DMS53 (cell line): ENCODE measurements at regions not wholly inside any gene's neighbourhood (a gene's known extent, or its start where the extent isn't known, plus 50 kb on each side); places are given as distances from the start of the nearest gene placed in this dataset.
A peak's percentile ranks its signal among the peaks of the same experiment; 100 is the strongest.

Source experiments
- DNase-seq: peaks from one replicate; lab custom pipeline; 2025; lab: John Stamatoyannopoulos, UW

DNA sequence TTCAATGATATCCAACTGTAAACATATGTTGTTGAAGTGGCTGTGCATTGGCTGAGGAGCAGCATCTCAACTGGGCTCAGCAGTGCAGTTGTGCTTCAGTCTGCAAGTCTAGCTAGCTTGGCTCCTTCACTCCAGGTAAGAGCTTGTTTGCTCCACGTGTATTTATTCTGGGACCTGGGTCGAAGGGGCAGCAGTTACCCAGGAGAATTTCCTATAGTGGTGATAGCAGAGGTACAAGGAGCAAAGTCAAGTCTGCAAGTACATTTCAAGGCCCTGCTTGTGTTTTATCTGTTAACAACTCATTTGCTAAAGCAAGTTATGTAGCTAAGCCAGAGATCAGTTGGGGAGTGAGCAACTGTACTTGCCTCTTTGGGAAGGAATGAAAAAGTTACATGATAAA lies 286.2 kb upstream of the UMPS start:
- DNase-seq = no peak

DNA sequence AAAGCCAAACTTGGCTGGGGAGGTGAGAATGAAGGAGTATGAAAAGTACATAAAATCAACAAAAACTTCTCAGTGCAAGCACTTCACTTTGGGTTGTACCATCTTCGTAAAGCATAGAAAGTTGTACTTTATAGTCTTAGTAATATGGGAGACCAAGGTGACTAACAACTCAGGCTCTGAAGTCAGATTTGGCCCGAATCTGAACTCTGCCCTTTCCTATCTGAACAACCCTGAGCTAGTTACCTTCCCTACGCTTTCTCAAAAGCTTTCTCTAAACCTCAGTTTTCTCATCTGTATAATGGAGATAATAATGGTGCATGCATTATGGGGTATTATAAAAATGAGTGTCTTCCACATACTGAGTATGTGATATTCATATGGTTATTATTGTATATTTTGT lies 285.4 kb upstream of the UMPS start:
- DNase-seq = no peak

DNA sequence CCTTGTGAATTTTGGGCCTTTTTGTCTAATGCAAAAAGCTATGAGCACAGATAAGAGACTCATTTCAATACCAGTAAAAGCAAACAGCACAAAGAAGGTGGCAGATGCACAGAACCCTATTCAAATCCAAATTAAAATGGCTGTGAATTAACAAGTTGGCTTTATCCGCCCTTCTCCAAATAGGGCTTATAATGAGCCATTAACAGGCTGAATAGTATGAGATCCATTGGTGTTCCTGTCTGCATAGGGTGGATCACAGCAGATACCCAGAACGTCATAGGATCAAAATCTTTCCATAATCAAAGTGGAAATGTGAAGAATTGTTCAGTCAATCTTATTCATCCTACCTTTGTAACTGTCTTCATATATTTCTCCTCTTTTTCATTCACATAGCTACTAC lies 282.4 kb upstream of the UMPS start:
- no peak for DNase-seq

DNA sequence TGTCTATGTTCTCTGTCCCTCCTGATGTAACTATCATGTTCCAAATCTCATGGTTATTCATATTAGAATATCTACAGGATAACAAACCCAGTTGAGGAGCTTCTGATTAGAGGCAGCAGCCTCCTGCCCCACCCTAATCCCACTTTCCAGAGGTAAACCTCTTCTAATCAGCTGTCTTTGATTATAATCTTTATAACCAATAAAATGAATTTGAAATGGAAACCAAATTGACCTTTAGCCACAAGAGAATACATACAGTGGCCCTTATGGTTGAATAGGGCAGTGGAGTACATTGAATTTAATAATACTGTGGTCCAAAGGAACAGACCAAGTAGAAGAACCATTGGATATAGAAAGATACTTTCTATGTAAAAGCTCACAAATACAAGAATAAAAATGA lies 281.3 kb upstream of the UMPS start:
- DNase-seq = no peak

DNA sequence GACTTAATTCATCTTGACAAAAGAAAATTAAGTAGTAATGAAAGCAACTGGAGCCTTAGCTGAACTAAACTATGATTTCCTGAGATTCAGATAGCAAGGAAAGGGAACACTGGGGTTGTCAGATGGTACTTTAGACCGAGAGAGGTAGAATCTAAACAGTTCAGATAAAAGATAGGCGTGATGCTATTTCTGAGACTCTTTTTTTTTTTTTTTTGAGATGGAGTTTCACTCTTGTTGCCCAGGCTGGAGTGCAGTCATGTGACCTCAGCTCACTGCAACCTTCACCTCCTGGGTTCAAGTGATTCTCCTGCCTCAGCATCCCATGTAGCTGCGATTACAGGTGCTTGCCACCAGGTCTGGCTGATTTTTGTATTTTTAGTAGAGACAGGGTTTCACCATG lies 279.9 kb upstream of the UMPS start:
- no peak for DNase-seq

DNA sequence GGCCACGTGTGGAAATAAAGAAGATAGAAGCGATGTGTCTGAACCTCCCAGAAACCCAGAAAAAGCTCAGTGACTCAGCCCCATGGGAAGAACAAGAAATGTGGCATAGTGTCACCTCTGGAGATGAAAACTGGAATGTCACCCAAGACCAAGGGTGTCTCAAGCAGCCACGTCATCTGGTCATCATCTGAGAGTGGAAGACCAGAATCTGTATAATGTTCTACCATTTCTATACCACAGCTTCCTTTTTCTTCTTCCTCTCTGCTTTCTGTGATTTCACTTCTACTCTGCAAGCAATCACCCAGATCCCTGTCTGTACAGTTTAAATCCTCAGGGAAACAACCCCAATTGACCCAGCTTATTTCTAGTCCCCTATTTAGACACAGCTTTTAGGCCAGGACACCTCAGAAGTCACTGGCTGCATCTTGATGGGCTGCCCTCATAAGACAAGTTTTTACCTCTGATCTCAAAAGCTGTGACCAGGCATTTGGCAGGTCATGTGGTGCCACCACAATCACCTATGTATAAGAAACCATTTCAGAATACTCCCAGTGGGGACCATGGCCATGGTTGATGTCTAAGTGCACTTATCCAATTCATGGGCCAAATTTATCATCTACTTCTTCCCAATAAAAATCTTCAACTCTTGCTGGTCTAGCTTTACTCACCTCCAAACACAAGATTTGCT lies 278.5 kb upstream of the UMPS start:
- no peak for DNase-seq

DNA sequence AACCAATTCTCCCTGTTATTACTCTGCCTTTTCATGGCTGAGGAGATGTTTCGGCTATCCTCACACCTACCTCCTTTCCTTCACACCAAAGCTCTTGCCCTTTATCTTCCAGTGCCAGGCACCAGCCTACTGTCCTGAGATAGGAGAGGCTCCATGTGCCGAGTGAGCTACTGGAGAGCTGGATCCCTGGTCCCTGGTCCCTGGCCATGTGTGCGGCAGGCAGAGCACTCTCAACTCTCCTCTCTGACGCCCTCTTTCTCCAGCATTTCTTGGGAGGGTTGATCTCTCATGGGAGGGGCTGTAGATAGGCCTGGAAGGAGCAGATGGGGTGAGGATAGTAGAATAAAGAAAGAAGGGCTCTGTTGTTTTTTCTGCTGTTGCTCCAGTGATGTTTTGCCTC lies 277.1 kb upstream of the UMPS start:
- no peak for DNase-seq

DNA sequence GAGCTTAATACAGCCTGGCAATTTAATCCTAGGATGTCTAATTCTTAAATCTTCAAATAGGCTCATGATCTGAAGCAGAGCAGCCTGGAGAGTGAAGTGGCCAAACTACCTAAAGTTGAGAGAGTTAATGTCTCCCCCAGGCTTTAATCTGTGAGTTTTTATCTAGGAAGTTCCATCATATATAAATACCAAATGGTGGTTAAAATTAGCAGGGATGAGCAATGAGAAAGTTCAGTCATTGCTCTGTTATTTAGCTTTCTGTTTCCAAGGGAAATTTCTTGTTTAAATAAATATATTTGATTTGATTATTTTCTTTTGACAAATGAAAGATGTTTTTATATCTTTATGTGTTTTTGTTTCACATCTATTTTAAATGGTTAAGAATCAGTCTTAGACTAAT lies 274.4 kb upstream of the UMPS start:
- DNase-seq = no peak

DNA sequence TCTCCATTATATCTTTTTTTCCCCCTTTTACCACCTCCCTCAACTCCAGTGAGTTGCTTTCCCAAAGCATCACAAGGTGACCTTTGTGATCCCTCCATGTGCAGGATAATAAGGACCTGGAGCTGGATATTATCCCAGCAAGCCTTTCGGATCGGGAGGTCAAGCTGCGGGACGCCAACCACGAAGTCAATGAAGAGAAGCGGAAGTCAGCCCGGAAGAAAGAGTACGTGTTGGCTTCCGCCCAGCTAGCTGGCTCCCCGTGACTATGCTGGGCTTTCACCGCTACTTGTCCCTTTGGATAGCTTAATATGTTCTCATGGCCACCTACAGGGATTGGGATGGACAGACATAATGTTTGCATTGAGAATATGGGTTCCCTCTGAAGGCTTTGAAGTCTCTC lies 273.7 kb upstream of the UMPS start:
- DNase-seq = no peak

DNA sequence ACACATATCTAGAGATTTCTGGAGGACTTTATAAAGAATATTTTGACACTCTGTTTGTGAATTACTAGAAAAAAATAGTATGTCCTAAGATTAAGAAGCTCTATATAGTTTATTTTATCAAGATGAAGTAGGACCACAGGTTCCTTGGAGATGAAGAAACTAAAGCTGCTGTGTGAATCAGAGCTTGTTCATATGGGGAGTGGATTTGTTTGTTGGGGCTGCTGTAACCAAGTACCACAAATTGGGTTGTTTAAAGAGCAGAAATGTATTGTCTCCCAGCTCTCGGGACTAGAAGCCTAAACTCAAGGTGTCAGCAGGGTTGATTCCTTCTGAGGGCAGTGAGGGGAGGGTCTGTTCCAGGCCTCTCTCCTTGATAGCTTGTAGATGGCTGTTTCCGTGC lies 270.6 kb upstream of the UMPS start:
- no peak for DNase-seq

DNA sequence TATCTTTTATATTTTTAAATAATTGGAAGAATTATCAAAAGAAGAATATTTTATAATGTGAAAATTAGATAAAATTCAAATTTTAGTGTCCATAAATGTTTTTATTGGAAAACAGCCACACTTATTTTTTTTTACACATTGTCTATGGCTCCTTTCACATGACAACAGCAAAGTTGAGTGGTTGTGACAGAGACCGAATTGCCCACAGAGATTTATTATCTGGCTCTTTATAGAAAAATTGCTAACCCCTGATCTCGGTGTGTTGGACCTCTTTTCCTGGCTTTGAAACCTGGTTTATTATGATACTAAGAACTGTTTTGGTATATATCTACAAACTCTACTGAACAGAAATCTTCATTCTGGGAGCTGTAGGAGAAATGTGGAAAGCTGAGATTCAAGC lies 269.1 kb upstream of the UMPS start:
- no peak for DNase-seq

DNA sequence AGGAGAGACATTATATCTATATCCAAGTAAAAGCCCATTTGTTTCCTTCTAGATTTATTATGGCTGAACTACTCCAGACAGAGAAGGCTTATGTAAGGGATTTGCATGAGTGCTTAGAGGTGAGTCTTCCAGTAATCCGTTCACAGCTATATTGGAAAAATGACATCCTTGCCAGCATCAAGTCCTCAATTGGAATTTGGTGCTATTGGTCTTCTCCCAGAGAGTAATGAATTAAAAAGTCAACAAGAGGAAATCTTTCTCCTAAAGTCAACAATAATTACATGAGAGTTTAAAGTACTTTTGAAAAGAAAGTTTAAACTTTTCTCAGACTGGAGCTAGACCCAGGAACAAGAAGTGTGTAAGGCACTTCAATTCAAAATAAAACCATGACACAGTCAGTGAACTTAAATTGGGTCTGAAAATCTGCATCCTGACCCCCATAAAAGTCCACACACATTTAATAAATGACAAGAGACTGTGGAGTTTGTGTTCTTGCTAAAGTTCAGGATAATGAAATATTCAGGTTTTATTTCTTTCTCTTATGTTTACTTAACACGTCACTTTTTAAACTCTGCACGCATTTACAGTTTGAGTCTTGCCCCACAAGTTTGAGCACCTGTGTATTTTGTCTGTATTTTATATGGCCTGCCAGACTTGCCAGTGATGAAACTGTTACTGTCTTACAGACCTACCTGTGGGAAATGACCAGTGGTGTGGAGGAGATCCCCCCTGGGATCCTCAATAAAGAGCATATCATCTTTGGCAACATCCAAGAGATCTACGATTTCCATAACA lies 268.2 kb upstream of the UMPS start:
- no peak for DNase-seq

DNA sequence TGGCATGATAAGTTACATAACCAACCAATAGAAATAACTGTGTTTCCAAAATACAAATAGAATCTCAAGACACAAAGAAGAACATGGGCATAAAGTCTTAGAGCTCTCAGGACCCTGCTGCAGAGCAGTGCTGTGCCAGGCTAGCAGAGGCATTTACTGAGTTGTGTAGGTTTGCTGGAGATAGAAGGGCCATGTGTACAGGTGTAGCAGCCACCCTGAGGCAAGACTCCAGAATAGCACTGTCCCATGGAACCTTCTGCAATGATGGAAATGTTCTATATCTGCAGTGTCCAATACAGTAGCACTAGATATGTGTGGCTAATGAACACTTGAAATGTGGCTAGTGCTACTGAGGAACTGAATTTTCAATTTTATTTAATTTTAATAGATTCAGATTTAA lies 267.0 kb upstream of the UMPS start:
- DNase-seq = peak; percentile 34

DNA sequence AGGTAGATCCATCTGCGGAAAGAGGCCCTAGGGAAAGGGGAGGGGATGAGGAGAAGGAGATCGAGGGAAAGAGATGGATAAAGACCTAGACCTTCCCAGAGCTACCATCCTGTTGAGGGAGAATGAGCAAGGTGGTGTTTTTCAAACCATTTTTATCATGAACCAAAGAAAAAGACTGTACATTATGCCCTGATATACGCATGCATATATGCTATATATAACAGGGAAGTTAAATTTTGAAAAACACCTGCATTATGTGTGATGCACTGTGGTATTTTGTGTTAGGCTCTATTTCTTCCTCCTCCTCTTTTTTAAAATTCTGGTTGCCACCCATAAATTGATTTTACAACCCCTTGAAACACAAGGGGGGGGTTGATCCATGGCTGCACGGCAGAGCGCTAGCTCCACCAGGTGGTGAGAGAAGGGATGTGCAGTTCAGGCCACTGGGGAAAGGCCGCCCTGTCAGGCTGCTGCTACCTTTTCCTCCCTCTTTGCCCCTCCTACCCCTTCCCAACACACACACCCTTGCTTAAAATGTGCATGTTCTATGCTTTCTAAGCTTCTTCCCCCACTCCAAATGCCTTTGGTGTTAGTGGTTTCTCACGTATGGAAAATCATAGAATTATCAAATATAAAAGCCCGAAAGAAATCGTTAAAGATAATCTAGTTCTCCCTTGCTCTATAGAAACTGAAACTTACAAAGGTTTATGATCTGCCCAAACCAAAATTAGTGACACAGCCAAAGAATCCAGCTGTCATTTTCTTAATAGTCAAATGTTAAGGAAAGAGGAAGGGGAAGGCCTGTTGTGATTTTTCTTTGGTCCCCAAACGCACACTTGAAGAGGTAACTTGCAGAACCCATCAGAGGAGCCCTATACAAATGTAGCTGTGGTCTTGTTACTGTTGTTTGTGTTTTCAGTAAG lies 262.0 kb upstream of the UMPS start:
- peak; percentile 60 for DNase-seq

DNA sequence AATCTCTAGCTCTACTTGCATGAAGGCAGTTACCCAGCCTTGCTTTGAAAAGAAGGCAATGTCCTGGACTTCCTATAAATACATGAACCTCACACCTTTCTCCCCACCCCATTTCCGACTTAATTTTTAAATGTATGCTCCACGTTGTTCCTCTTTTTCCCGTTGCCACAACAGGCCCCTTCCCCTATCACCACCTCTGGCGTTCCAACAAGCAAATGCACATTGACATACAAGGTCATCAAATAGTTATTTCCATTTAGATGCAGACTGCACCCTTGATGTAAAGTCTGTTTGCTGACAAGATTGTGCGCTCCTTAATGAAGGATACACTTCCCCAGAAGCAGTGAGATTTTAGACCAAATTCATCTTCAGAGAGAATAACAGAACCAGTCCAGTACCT lies 260.7 kb upstream of the UMPS start:
- no peak for DNase-seq

DNA sequence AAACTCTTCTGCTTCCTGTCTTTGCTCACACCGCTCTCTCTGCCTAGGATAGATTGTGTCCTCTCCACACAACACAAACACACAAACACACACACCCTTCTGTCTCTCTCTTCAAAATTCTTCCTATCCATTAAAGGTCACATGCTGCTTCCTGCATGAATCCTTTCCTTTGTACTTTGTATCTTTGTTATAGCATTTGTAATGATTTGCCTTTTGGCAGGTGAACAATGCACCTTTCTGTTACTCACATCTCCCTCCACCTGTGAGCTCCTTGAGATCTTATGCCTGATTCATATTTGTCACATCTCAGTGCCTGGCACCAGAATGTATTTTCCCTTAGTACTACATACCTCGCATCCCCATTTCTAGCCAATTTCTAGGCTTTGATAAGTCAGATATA lies 251.4 kb upstream of the UMPS start:
- DNase-seq = no peak

DNA sequence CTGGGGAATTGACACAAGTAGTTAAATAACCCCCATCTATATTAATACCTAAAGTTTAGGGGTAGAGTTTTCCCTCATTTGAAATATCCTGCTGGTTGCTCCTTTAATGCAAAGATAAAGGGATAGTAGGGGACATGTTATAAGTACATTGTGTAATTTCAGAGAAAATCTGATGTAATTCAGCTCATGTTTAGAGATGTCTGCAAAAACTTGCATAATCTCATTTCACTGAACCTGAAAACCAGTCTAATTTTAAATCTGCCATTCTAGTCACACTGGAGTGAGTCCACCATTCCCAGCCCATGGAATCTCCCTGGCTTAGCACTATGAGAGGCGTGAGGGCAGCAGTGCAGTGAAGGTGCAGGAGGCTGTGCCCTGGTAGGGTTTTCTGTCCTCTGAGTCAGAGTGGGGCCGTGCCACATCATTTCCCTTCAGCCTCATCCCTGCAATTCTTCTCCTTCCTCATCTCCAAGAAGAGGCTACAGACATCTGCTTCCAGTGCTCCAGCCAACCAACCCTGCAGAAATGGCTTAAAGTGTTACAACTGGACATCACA lies 246.3 kb upstream of the UMPS start:
- DNase-seq = no peak

DNA sequence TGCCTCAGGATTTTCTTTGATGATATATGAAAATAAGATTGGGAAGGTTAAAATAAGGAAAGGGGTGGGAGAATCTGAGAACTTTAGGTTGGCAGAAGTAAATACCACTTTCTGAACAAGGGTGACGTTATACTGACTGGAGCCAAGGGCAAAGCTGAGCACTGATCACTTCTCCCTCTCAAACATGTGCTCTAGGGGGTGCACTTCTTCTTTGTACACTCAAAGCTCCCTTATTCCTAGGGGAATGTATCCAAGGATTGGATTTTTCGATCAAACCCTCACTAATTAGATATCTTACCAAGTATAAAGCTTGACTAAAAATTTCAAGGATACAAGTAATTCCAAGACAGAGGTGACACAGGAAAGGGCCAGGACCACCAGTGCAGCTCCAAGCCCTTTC lies 243.9 kb upstream of the UMPS start:
- no peak for DNase-seq

DNA sequence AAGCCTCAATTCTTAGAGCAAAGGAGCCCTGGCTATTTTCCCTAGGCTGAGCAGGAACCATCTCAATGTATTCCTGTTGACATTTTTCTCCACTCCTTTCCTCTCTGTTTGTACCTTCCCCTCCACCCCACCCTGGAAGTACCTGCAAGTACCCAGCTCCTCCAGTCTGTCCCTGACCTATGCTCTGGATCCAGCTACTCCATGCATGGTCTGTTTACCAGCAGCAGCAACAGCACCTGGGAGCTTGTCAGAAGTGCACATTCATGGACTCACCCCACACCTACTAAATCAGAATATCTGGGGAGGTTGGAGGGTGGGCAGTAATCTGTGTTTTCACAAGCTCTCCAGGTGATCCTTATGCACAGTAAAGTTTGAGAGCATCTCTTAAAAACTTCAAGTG lies 240.7 kb upstream of the UMPS start:
- no peak for DNase-seq

DNA sequence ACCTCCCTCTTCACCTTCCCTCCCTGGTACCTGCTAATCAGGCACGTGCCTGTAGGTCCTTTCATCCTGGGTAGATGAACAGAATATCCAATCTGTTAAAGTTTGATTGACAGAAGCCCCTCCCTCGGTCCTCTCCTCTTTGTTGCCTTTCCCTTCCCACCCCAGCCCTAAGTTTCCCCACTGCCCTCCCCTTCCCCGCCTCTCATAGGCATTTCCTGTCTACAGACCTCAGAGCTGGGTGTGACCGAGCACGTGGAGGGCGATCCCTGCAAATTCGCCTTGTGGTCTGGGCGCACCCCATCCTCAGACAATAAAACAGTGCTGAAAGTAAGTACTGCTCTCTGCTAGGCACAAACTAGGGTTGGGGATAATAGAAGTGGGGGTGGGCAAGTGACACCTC lies 239.2 kb upstream of the UMPS start:
- no peak for DNase-seq

DNA sequence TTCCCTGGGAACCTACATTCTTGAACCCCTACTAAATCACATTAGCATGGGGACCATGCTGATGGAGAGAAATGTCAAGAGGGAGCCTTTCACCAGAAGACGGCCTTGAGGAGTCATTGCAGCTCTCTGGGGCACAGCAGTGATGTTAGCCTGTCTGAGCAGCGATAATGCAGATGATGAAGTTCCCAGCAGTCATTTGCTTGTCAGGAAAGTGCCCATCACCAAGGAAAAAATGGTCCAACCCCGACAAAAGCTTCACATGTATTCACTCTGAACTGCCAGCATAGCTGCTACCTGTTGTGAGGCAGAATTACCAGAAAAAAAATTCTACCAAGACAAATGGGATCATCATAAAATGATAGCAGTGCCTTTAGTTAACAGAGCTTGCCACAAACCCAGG lies 238.4 kb upstream of the UMPS start:
- no peak for DNase-seq

DNA sequence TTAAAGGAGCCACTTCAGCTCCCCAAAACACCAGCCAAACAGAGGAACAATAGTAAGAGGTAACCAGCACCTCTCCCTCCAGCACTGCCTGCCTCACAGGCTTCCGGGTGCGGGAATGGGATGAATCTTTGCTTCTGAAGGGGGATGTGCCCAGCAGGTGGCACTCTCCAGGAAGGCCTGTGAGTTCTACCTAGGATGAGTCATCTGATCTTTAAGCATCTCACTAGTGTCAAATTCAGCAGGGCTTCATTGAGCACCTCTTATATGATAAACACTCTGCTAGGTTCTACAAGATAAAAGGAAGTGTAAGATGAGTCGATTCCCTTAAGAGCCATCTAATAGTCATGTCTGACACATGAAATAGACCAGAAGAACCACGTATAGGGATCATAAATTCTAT lies 237.4 kb upstream of the UMPS start:
- peak; percentile 93 for DNase-seq

DNA sequence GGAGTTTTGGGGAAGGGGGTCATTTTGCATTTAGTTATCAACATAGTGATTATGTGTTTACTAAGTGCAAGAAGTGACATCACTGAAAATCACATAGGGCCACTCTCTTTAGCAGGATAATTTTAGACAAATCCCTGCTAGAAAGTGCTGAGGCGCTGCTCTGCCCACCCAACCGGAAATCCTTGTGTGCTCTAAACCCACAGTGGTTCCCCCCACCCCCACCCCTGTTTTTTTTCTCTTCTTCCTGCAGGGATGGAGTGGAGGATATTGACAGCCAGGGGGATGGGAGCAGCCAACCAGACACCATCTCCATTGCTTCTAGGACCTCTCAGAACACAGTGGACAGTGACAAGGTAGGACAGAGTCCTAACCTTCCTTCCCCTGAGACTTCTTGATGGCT lies 234.2 kb upstream of the UMPS start:
- DNase-seq = no peak
